Panc1 (cell line): ENCODE measurements at regions not wholly inside any gene's neighbourhood (a gene's known extent, or its start where the extent isn't known, plus 50 kb on each side); places are given as distances from the start of the nearest gene placed in this dataset.

Source experiments
- ATAC-seq: fragments of 200-7000 bp; cut with Tn5 transposase; 2 replicates; pipeline ENCODE4 v1.9.1; 2020; ENCODE audit warnings: mild to moderate bottlenecking, moderate library complexity
- BruUV-seq: library from RNA; stranded (reverse); fragments of 400-500 nt; replicated peaks from 2 replicates; lab custom pipeline; 2021; lab: Mats Ljungman, UMichigan
- CTCF ChIA-PET: fragments of 300-600 bp; sonication (Branson Sonifier 250); formaldehyde crosslinking; loops from one replicate; lab custom pipeline; 2022; ENCODE audit warnings: antibody characterized with exemption; lab: Charles Lee
- POLR2A ChIA-PET: fragments of 300-600 bp; sonication (Branson Sonifier 250); formaldehyde crosslinking; loops from one replicate; lab custom pipeline; 2022; ENCODE audit warnings: antibody characterized with exemption; lab: Charles Lee
- DNase-seq: peaks from one replicate; pipeline ENCODE4 v3.0.0-alpha.2; 2010; ENCODE audit warnings: low read depth, low spot score
- H3K27ac ChIP-seq: 2 replicates; pipeline ENCODE4 v1.5.1; 2011; ENCODE audit warnings: mild to moderate bottlenecking, low read length, inconsistent platforms
- H3K27me3 ChIP-seq: fragments of 200-500 bp; sonication (Bioruptor generic); 2 replicates; pipeline ENCODE4 v1.6.0; 2014; ENCODE audit warnings: low read length, inconsistent platforms; ENCODE audit not compliant: control insufficient read depth, insufficient read depth
- H3K36me3 ChIP-seq: fragments of 200-500 bp; sonication (Bioruptor generic); 2 replicates; pipeline ENCODE4 v1.5.1; 2014; ENCODE audit warnings: inconsistent platforms, mild to moderate bottlenecking, low read length, moderate library complexity; ENCODE audit not compliant: control insufficient read depth, insufficient read depth
- H3K4me1 ChIP-seq: 2 replicates; pipeline ENCODE4 v1.5.1; 2011; ENCODE audit warnings: inconsistent platforms, mild to moderate bottlenecking, low read length, moderate library complexity; ENCODE audit not compliant: control insufficient read depth, insufficient read depth
- H3K4me3 ChIP-seq, 2 experiments: 2 replicates each; pipeline ENCODE4 v1.5.1; 2011 to 2012; ENCODE audit warnings: low read depth in 2 of 2, low read length in 2 of 2, mild to moderate bottlenecking in 2 of 2, inconsistent platforms in 1 of 2, moderate library complexity in 1 of 2
- H3K9me3 ChIP-seq: fragments of 200-500 bp; sonication (Bioruptor generic); 2 replicates; pipeline ENCODE4 v1.5.1; 2014; ENCODE audit warnings: low read depth, mild to moderate bottlenecking, inconsistent platforms, low read length, moderate library complexity; ENCODE audit not compliant: control insufficient read depth, insufficient read depth
- POLR2AphosphoS5 ChIP-seq: IDR thresholded peaks from 2 replicates; pipeline ENCODE4 v1.6.1; 2012; ENCODE audit warnings: mild to moderate bottlenecking, low read depth, low read length, moderate library complexity
- SIN3A ChIP-seq: IDR thresholded peaks from 2 replicates; pipeline ENCODE4 v1.6.1; 2012; ENCODE audit warnings: low read depth, mild to moderate bottlenecking, low read length, moderate library complexity, borderline replicate concordance; ENCODE audit not compliant: insufficient read depth
- TCF7L2 ChIP-seq: IDR thresholded peaks from 2 replicates; pipeline ENCODE4 v1.6.1; 2011; ENCODE audit warnings: mild to moderate bottlenecking, low read depth, low read length, inconsistent platforms
- in situ Hi-C: cut with HindIII; loops from 2 replicates; pipeline ENCODE4 v1.10.0; 2016; ENCODE audit warnings: low sequenced_read_pairs, low pct_unique_long_range_greater_than_20kb
- intact Hi-C: fragments of 100-400 bp; cut with micrococcal nuclease; formaldehyde crosslinking; loops from one replicate; pipeline ENCODE4 v1.10.0; 2022; ENCODE audit not compliant: unreplicated experiment
- TF ChIP-seq, protein P1 (sequence below): fragments of 450-650 bp; IDR thresholded peaks from 2 replicates; pipeline ENCODE4 v1.5.1; 2017; ENCODE audit warnings: mild to moderate bottlenecking
- TF ChIP-seq, protein P2 (sequence below), 2 experiments: IDR thresholded peaks; 2 replicates each; pipeline ENCODE4 v1.6.1; 2011 to 2012; ENCODE audit warnings: low read depth in 2 of 2, control low read depth in 1 of 2, low read length in 1 of 2, mild to moderate bottlenecking in 1 of 2, moderate library complexity in 1 of 2; ENCODE audit not compliant: insufficient read depth in 1 of 2

DNA sequence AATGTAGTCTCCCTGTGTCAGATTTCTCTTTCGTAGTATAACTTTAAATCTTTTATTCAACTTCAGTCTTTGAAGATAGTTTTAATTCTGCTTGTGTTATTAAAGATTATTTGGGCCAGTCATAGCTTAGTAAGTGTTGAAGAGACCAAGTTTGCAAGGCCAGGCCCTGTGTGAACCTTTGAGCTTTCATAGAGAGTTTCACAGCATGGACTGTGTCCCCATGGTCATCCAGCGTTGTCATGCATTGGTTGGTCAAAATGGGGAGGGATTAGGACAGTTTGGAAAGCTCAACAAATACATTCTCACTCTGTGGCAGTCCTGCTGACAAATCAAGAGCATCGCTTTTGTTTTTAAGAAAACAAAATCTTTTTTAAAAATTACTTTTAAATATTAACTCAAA is 74.6 kb upstream of the FAM83B start:
- ATAC-seq (no peak), DNase-seq (no peak)
- in situ Hi-C loops (no loop called here), intact Hi-C loops (no loop called here)
- no peak overlapping the region for H3K27ac ChIP-seq
- H3K9me3 ChIP-seq = no peaks in the 10 kb centered on the region
- CTCF ChIA-PET = no interaction called here
- no peaks in the 10 kb centered on the region for H3K36me3 ChIP-seq
- TF ChIP-seq, protein P1, sequence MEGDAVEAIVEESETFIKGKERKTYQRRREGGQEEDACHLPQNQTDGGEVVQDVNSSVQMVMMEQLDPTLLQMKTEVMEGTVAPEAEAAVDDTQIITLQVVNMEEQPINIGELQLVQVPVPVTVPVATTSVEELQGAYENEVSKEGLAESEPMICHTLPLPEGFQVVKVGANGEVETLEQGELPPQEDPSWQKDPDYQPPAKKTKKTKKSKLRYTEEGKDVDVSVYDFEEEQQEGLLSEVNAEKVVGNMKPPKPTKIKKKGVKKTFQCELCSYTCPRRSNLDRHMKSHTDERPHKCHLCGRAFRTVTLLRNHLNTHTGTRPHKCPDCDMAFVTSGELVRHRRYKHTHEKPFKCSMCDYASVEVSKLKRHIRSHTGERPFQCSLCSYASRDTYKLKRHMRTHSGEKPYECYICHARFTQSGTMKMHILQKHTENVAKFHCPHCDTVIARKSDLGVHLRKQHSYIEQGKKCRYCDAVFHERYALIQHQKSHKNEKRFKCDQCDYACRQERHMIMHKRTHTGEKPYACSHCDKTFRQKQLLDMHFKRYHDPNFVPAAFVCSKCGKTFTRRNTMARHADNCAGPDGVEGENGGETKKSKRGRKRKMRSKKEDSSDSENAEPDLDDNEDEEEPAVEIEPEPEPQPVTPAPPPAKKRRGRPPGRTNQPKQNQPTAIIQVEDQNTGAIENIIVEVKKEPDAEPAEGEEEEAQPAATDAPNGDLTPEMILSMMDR = no peak
- TF ChIP-seq SIN3A = no peak
- no peak for TF ChIP-seq POLR2AphosphoS5
- TF ChIP-seq TCF7L2 = no peak
- TF ChIP-seq, protein P2, sequence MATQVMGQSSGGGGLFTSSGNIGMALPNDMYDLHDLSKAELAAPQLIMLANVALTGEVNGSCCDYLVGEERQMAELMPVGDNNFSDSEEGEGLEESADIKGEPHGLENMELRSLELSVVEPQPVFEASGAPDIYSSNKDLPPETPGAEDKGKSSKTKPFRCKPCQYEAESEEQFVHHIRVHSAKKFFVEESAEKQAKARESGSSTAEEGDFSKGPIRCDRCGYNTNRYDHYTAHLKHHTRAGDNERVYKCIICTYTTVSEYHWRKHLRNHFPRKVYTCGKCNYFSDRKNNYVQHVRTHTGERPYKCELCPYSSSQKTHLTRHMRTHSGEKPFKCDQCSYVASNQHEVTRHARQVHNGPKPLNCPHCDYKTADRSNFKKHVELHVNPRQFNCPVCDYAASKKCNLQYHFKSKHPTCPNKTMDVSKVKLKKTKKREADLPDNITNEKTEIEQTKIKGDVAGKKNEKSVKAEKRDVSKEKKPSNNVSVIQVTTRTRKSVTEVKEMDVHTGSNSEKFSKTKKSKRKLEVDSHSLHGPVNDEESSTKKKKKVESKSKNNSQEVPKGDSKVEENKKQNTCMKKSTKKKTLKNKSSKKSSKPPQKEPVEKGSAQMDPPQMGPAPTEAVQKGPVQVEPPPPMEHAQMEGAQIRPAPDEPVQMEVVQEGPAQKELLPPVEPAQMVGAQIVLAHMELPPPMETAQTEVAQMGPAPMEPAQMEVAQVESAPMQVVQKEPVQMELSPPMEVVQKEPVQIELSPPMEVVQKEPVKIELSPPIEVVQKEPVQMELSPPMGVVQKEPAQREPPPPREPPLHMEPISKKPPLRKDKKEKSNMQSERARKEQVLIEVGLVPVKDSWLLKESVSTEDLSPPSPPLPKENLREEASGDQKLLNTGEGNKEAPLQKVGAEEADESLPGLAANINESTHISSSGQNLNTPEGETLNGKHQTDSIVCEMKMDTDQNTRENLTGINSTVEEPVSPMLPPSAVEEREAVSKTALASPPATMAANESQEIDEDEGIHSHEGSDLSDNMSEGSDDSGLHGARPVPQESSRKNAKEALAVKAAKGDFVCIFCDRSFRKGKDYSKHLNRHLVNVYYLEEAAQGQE (IDR thresholded peaks at IDR 0.05; ENCODE audit: insufficient read depth in 1 of 2, low read depth in 2 of 2, low read length in 1 of 2) = no peak
- H3K4me3 ChIP-seq = no peak overlapping the region
- H3K4me1 ChIP-seq = no peaks in the 10 kb centered on the region
- no peaks in the 10 kb centered on the region for H3K27me3 ChIP-seq
- POLR2A ChIA-PET = no interaction called here
- BruUV-seq = no TSS peak

DNA sequence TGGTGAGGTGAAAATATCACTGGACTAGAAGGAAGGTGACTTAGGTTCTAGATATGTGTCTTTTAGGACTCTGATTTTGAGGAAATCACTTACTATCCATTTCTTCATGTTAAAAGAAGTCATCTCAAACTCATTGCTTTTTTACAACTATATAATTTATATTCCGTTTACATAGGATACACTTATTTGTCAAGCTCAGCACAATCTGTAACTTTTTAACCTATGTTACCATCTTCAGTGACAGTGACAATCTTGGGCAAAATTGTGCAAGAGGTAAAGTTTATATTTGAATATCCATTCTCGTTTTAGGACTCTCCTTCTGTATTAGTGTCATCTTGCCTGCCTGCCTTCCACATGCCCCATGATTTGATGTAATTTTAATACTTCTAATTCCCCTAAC is 74.0 kb upstream of the FAM83B start:
- DNase-seq = no peak
- ChIA-PET POLR2A (no interaction called here), CTCF (no interaction called here)
- H3K4me3 ChIP-seq = no peak overlapping the region
- intact Hi-C loops = no loop called here
- ATAC-seq = no peak
- TF ChIP-seq, protein P1 = no peak
- TF ChIP-seq POLR2AphosphoS5 = no peak
- H3K27me3 ChIP-seq = no peaks in the 10 kb centered on the region
- no peaks in the 10 kb centered on the region for H3K4me1 ChIP-seq
- no TSS peak for BruUV-seq
- no peaks in the 10 kb centered on the region for H3K9me3 ChIP-seq
- H3K36me3 ChIP-seq = no peaks in the 10 kb centered on the region
- H3K27ac ChIP-seq = no peak overlapping the region
- in situ Hi-C loops = no loop called here

DNA sequence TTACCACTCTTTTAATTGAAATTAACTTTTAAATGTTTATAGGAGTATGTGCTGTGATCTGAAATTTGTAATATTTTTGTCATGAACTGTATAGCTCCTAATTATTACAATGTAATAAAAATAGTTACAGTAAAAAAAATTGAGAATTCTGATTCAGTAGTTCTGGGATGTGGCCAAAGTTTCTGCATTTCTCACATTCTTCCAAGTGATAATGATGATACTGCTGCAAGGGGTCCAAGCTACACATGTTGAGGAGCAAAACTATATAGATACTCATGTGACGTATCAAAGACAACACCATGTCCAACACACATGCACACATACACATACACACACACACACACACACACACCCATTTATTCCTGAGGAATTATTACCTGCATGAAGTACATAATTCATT is 71.0 kb upstream of the FAM83B start:
- intact Hi-C loops (no loop called here), in situ Hi-C loops (no loop called here)
- TF ChIP-seq TCF7L2 (no peak), POLR2AphosphoS5 (no peak), SIN3A (no peak)
- TF ChIP-seq, protein P2 (IDR thresholded peaks at IDR 0.05; ENCODE audit: insufficient read depth in 1 of 2, low read depth in 2 of 2, low read length in 1 of 2) = no peak
- TF ChIP-seq, protein P1 = no peak
- DNase-seq (no peak), ATAC-seq (no peak)
- no peak overlapping the region for H3K4me3 ChIP-seq
- no peaks in the 10 kb centered on the region for H3K36me3 ChIP-seq
- H3K9me3 ChIP-seq = no peaks in the 10 kb centered on the region
- POLR2A ChIA-PET = no interaction called here
- BruUV-seq = no TSS peak
- CTCF ChIA-PET = no interaction called here
- H3K27me3 ChIP-seq = no peaks in the 10 kb centered on the region
- H3K27ac ChIP-seq = no peak overlapping the region
- no peaks in the 10 kb centered on the region for H3K4me1 ChIP-seq
